GM03348 (cell line): ENCODE measurements at regions not wholly inside any gene's neighbourhood (a gene's known extent, or its start where the extent isn't known, plus 50 kb on each side); places are given as distances from the start of the nearest gene placed in this dataset.
A peak's percentile ranks its signal among the peaks of the same experiment; 100 is the strongest.

Source experiments
- DNase-seq: peaks from one replicate; pipeline ENCODE4 v3.0.0; 2012; ENCODE audit warnings: low spot score

- no peak for DNase-seq
Observed at GRCh38 chrX:120819126-120819525, 56.5 kb downstream of the CT47B1 start.

GRCh38 chrX:120813982-120814381, 61.7 kb downstream of the CT47B1 start:
- DNase-seq = no peak

- DNase-seq = no peak
Observed at GRCh38 chrX:120801426-120801825, 74.2 kb downstream of the CT47B1 start.

GRCh38 chrX:120797188-120797851, 78.3 kb downstream of the CT47B1 start:
- peak; percentile 1 for DNase-seq

- DNase-seq = peak; percentile 7
Observed at GRCh38 chrX:120795301-120795700, 80.4 kb downstream of the CT47B1 start.

GRCh38 chrX:120794525-120794975, 81.1 kb downstream of the CT47B1 start:
- DNase-seq = no peak

- DNase-seq = no peak
Observed at GRCh38 chrX:120793098-120793497, 82.6 kb downstream of the CT47B1 start.

- peak; percentile 53 for DNase-seq
Observed at GRCh38 chrX:120791013-120791643, 84.5 kb downstream of the CT47B1 start.

- DNase-seq = no peak
Observed at GRCh38 chrX:120790552-120790951, 85.1 kb downstream of the CT47B1 start.

- peak; percentile 55 for DNase-seq
Observed at GRCh38 chrX:120790118-120790517, 85.5 kb downstream of the CT47B1 start.

- no peak for DNase-seq
Observed at GRCh38 chrX:120781403-120781802, 94.3 kb downstream of the CT47B1 start.

- no peak for DNase-seq
Observed at GRCh38 chrX:120775959-120776358, 99.7 kb downstream of the CT47B1 start.

- no peak for DNase-seq
Observed at GRCh38 chrX:120774606-120775005, 101.1 kb downstream of the CT47B1 start.

- no peak for DNase-seq
Observed at GRCh38 chrX:120773801-120774200, 101.9 kb downstream of the CT47B1 start.

GRCh38 chrX:120769576-120770341, 105.9 kb downstream of the CT47B1 start:
- peak; percentile 34 for DNase-seq

GRCh38 chrX:120768681-120769080, 107.0 kb downstream of the CT47B1 start:
- DNase-seq = peak; percentile 17

- no peak for DNase-seq
Observed at GRCh38 chrX:120768254-120768653, 107.4 kb downstream of the CT47B1 start.

GRCh38 chrX:120763269-120763668, 112.4 kb downstream of the CT47B1 start:
- DNase-seq = no peak

GRCh38 chrX:120761810-120762209, 113.9 kb downstream of the CT47B1 start:
- peak; percentile 55 for DNase-seq

- DNase-seq = no peak
Observed at GRCh38 chrX:120759685-120760084, 116.0 kb downstream of the CT47B1 start.

- DNase-seq = no peak
Observed at GRCh38 chrX:120755066-120755846, 120.4 kb downstream of the CT47B1 start.
